SU-DHL-6 (cell line): ENCODE measurements at regions not wholly inside any gene's neighbourhood (a gene's known extent, or its start where the extent isn't known, plus 50 kb on each side); places are given as distances from the start of the nearest gene placed in this dataset.

Experiments
- EZH2phosphoT487 ChIP-seq: fragments of 200-600 bp; sonication (generic), shearing (Covaris generic); conservative IDR thresholded peaks from 2 replicates; pipeline ENCODE4 v1.6.1; 2018; ENCODE audit warnings: mild to moderate bottlenecking, antibody characterized with exemption, low read length, moderate library complexity, mixed read lengths
- TF ChIP-seq, protein P1 (sequence below): fragments of 200-600 bp; sonication (generic); IDR thresholded peaks from one replicate; pipeline ENCODE4 v1.5.1; 2017; ENCODE audit warnings: antibody characterized with exemption, mild to moderate bottlenecking, low read length, moderate library complexity; ENCODE audit not compliant: insufficient read depth, poor library complexity, severe bottlenecking

DNA sequence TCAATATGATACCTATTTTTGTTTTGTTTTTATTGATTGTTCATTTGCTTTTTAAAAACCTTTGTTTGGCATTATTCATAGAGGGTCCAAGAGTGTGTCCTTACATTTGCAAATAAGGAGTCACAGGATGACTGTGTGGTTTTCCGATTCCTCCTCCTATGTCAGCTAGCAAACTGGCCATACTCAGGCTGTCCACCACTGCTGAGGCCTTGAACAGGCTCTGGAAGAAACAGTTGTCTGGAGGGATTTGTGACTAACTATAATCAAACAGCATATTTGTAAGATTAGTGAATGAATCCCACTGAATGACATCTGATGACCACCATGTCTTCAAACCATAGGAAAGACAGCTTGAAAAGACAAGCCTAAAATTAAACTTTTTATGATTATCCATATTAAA, 423.4 kb upstream of the ATP11B start:
- TF ChIP-seq, protein P1, sequence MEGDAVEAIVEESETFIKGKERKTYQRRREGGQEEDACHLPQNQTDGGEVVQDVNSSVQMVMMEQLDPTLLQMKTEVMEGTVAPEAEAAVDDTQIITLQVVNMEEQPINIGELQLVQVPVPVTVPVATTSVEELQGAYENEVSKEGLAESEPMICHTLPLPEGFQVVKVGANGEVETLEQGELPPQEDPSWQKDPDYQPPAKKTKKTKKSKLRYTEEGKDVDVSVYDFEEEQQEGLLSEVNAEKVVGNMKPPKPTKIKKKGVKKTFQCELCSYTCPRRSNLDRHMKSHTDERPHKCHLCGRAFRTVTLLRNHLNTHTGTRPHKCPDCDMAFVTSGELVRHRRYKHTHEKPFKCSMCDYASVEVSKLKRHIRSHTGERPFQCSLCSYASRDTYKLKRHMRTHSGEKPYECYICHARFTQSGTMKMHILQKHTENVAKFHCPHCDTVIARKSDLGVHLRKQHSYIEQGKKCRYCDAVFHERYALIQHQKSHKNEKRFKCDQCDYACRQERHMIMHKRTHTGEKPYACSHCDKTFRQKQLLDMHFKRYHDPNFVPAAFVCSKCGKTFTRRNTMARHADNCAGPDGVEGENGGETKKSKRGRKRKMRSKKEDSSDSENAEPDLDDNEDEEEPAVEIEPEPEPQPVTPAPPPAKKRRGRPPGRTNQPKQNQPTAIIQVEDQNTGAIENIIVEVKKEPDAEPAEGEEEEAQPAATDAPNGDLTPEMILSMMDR: no peak
- no peak for TF ChIP-seq EZH2phosphoT487
